ENCODE measurements at regions not wholly inside any gene's neighbourhood (a gene's known extent, or its start where the extent isn't known, plus 50 kb on each side); places are given as distances from the start of the nearest gene placed in this dataset.

GRCh38 chr1:236332092-236332758 is 50.5 kb upstream of the ERO1B start:
- TF ChIP-seq CTCF (IDR thresholded peaks at IDR 0.05) = no peak
- TF ChIP-seq POLR2AphosphoS5 (IDR thresholded peaks at IDR 0.05) = no peak
- no peak for TF ChIP-seq POLR2A (IDR thresholded peaks at IDR 0.05)
- no peak for TF ChIP-seq EP300 (IDR thresholded peaks at IDR 0.05)
